KBM-7 (cell line): ENCODE measurements at regions not wholly inside any gene's neighbourhood (a gene's known extent, or its start where the extent isn't known, plus 50 kb on each side); places are given as distances from the start of the nearest gene placed in this dataset.

Source experiments
- DNase-seq: peaks from one replicate; pipeline ENCODE4 v3.0.0-alpha.2; 2015
- in situ Hi-C: fragments of 300-500 bp; cut with MboI; formaldehyde crosslinking; loops from 2 replicates; pipeline ENCODE4 v1.14.3; 2020; ENCODE audit warnings: low sequenced_read_pairs, low pct_unique_long_range_greater_than_20kb, mixed read lengths

DNA sequence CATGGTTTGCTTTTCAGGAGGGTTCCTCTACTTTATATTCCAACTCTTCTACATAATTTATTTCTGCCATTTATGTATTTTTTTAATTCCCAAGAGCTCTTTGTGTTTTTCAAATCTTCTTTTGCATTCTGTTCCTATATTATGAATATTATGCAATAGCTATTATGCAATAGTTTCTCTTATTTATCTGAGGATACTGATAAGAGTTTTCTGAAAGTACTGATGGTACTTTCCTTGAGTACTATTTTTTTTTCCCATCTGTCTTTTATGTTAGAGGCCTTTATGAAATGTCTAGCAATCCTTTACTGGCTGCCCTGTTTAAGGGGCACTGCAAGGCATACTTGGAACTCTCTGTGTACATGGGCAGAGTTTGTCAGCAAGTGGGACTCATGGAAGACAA, 93.4 kb downstream of the SLC41A2 start:
- in situ Hi-C loops, result no loop called here
- DNase-seq, result no peak

DNA sequence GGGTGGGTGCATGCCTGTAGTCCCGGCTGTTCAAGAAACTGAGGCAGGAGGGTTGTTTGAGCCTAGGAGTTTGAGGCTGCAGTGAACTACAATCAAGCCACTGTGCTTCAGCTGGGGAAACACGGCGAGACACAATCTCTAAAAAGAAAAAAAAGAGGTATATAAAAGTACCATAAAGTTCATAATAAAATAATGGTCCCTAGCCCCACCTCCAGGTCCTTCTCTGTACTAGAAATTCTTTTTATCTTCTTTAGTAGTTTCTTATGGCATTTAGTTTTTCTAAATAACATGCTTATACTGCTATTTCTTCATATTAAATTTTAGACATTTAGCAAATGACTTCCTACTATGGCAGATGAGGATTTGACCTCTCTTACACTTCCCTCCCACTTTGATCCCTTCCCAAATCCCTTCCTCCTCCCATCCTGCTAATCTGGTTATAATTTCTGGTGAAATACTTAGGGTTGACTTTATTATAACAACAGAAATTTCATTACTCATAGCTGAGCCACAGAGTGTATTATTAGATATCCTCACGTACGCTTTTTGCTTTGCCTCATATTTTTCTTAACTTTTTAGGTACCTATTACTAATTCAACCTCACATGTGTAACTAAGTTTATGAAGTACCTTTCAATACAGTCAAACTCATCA, 94.7 kb downstream of the SLC41A2 start:
- in situ Hi-C loops, result no loop called here
- DNase-seq, result no peak

DNA sequence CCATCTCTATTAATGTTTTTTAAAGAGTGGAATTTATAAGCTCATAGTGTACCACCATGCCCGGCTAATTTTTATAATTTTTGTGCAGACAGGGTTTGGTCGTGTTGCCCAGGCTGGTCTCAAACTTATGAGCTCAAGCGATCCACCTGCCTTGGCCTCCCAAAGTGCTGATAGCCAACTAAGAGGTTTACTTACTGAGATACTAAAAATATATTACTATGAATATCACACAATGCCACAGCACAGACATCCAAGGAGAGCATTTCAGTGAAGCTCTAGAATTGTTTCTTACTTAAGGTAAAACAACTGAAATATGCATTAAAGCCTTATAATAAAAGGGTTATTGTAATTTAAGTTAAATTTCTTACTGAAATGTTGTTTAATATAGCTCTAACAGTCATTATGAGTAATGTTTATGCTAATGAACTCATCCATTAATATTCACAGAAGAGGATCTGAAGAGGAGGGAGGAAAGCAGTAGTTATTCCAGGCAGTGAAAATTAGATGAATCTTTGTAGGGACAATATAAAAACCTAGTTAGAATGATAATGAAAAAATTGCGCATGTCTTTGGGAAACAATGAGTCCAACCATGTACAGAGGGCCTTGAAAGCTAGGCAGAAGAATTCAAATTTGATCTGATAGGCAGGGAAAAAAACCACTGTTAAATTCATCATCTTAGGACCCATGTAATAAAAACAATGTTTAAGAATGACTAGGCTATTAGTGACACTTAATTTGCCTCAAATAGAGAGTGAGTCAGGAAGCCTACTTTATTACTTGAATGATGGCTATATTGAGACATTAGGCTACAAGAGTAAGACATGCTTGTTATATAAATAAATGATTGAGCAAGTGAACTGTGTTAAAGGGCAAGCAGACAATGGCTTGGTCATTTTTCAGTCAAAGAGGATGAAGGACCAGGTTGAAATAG, 99.2 kb downstream of the SLC41A2 start:
- DNase-seq, result no peak
- in situ Hi-C loops, result no loop called here

DNA sequence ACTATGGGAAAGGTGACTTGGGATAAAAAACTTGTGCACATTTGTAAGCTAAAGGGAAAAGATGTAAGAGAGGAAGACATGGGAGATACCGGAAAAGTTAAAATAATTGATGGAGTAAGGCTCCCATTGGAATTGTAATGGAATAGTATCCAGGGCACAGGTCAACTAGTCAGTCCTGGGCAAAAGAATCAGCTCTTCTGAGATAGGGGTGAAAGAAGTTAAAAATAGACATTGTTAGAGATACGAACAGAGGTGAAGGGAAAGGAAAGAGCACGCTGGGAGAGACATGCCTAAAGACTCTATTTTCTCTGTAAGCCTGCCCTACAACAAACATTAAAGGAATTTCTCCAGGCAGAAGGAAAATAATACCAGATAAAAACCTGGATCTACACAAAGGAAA, 101.6 kb downstream of the SLC41A2 start:
- in situ Hi-C loops, result no loop called here
- DNase-seq, result no peak

DNA sequence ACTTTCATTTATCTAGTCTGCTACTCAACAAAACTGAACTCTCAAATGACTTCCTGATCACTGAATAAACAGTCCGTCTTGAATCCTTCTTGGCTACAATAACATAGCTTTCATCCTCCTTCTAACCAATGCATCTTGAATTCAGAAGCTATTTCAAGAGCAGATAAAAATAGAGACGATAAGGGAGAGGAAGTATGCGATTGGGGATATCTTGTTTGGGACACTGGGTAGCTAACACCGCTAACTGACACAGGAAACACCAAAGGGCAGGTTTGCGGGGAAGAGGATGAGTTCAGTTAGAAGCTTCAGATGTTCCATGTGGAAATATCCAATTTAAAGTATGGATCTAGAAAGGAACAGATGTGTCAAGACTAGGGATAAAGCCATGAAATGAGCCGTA, 102.5 kb downstream of the SLC41A2 start:
- in situ Hi-C loops, result no loop called here
- peak; percentile 30 for DNase-seq

DNA sequence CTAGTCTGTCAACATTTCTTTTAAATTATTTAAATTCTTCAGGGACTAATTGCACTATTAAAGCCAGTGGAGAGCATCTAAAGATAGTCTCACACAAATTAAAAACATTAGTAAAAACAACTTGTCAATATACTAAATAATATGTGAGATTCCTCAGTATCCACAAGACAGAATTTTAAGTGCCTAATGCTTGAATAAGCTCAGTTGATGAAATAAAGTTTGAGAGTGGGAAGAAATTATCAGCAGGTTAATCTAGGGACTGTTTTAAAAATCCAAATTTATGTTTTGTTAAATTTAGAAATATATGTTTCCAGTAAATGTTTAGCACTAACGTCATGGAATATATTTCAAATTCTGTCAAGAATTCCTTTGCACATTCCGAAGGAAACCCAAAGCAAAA, 105.2 kb downstream of the SLC41A2 start:
- in situ Hi-C loops, result no loop called here
- DNase-seq, result no peak

DNA sequence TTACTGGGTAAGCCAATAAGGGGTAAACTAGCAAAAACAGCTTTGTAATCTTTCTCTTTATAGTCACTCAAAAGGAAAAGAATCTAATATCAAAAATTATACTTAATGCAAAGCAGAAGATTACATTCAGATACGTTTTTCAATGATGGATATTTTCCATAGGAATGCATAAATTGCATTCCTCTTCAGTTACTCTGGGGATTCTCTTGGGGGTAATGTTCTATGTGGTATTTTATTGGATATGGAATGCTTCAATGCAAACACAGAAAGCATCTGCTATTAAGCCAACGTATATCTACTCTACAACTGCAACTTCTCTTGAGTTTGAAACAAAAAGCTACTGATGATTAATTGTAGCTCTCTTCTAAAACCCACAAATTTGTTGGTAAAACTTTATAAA, 106.0 kb downstream of the SLC41A2 start:
- no peak for DNase-seq
- in situ Hi-C loops, result no loop called here

DNA sequence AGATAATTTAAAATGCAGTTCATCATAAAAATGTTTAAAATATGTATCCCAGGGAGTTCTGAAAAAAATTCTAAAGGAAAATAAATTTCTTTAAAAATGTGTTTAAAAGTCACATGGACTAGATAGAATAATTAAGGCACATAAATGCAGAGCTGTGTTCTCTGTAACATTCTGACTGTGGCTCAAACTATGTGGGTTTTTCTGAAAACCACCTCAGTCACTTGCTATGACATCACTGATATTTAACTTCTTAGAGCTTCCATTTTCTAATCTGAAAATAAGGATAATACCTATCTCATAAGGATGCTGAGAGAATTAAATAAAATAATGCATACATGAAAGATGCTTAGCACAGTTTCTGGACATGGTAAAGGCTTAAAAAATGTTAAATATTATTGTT, 107.3 kb downstream of the SLC41A2 start:
- DNase-seq, result no peak
- in situ Hi-C loops, result no loop called here

DNA sequence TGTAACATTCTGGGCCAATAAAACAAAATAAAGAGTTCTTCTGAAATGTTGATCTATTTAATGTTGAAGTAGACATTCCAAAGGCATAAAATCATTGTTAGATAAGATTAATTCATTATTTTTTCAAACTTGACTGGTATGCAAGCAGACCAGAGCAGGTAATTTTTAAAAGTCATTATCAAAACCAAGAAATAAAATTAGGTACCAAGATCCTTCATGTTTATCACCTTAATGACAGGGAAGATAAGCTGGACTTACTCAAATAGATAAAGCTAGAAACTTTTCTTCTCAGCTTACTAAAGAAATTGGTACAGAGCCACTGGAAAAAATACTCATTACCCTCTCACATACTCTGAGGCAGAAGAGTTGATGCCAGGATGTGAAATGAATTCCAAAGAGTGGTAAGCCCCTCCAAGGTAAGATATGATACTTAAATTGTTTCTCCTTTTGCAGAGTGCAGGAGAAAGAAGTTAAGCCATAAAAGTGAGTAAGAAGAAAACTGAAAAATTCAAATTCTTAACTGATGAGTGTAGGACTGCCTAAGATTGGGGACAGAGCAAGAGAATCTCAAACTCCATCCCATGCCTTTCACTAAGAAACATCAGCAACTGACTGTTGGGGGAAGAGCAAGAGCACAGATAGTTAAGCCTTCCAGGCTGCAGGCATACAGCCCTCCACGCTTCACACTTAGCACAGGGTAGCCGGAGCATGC, 111.9 kb downstream of the SLC41A2 start:
- in situ Hi-C loops, result no loop called here
- no peak for DNase-seq

DNA sequence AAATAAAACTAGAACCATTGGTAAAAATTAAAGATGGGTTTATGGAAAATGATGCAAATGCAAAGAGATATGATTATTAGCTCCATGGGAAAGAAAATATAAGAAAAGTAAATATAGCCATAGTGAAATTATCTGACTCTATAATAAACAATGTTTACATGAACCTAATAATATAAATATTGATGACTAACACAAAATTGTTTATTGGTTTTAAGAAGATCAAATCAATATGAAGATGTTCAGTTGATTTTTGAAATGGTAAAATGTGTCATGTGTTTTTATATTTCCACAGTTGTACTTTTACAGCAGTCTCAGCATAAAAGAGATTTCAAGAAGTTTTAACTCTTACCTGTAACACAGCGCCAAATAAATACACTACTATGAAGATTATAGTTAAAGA, 114.0 kb downstream of the SLC41A2 start:
- no peak for DNase-seq
- in situ Hi-C loops, result no loop called here

DNA sequence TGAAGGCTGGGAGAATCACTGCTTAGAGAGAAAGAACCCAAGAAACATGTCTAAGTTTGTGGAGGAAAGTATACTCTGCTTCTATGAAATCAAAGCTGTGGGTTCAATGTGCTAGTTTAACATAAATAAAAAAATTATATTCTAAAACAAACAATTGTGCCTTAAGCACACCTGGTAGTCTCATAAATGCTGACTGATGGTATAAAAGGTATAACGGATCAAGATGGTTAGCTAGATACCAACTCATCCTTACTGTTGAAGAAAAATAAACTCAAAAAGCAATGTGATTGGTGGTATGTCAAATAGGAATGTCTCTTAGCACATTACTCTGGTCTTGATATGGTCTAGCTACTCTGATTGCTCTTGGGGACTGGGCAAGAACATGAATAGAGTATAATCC, 117.8 kb downstream of the SLC41A2 start:
- no peak for DNase-seq
- in situ Hi-C loops, result no loop called here

DNA sequence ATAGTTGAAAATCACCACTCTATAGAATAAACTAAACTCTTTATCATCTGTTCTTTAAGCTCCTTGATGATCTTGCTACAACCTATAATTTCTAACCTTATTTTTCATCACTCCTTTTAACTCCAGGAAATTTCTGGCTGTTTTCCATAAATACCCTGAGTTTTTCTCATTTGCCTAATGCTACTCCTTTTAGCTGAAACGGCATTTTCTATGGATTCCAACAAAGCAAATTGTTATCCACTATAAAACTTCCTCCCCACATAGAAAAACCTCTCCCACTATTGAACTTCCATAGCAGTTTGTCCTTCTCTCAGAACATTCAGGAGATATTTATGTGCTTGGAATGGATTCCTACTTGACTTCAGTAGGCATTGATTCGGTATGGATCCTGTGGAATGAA, 122.8 kb downstream of the SLC41A2 start:
- in situ Hi-C loops, result no loop called here
- DNase-seq, result no peak

DNA sequence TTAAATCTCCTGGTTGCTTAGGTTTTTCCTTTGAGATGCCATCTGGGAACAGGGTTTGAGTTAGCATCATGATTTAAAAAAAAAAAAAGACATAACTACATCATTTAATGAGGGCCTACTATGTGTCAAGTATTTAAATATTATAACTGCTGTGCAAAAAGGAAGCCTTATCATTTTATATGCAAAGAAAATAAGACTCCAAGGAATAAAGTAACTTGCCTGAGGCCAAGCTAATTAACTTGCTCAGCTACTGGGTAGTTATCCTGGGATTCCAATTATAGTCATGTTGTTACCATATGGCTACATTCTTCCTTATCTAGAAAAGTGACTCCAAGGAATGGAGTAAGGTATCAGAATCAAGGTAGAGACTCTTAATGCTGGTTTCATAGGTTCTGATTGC, 123.5 kb downstream of the SLC41A2 start:
- in situ Hi-C loops, result no loop called here
- no peak for DNase-seq

DNA sequence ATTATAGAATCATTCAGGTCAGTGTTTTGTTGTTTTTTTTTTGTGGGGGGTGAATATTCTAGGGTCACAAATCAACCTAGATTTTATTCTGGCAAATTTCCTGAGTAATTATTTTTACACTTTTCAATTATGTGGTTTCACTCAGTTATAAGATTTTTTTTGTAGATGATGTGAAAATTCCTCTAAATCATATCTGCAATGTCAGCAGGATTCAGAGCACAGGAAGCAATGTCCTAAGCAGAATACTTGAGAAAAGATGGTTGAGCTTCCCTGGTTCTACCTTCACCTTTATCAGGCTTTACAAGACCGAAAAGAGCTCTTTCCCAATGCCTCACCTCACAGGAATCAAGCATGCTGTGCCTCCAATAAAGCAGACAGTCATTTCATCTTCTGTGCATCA, 124.3 kb downstream of the SLC41A2 start:
- in situ Hi-C loops, result no loop called here
- DNase-seq, result no peak

DNA sequence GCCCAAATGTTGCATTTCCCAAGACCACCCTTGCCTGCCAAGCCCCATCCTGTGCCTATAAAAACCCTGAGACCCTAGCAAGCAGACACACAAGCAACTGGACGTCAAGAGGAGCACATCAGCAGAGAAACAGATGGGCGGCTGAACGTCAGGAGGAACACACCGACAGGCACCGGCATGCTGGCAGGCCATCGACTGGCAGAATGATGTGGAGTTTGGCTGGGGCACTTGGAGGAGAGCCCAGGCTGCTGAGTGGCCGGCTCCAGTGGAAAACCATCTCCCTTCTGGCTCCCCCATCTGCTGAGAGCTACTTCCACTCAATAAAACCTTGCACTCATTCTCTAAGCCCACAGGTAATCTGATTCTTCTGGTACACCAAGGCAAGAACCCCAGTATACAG, 130.1 kb downstream of the SLC41A2 start:
- in situ Hi-C loops, result no loop called here
- no peak for DNase-seq

DNA sequence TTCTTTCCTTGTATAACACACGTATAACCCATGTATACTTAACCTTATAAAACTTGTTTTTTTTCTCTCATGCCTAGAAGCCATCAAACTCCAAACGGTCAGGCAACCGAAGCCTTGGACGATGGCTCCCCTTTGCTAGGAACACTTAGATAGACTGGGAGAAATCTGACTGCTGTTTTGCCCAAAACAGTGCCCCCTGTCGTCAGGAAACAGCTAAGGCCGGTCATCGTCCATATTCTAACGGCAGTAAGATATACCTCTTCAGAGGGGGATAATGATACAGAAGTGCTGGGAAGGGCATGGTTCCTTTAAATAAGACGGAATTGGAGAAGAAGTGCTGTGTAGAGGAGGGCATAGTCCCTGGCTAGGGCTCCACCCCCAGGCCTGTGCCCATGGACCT, 130.5 kb downstream of the SLC41A2 start:
- in situ Hi-C loops, result no loop called here

DNA sequence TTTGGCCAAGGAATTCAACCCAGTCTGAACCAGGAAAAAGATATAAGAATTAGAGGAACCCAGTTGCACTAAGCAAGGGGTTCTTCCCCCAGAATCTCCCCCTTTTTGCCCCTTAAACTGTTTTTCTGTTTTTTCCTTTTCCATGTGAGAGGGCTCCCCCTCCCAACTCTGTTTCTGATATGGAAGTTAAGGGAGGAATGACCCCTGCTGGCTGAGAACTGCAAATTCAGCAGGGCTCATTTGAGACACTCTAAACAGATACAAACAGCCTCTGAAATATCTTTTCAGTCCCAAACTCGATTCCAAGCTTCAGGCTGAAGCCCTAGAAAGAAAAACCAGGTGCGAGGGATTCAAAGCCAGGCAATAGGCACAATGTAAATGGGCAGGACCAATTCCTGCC, 132.7 kb downstream of the SLC41A2 start:
- peak; percentile 35 for DNase-seq
- in situ Hi-C loops, result no loop called here

More for the DNA sequence above, 130.5 kb downstream of the SLC41A2 start:
- DNase-seq, result no peak

DNA sequence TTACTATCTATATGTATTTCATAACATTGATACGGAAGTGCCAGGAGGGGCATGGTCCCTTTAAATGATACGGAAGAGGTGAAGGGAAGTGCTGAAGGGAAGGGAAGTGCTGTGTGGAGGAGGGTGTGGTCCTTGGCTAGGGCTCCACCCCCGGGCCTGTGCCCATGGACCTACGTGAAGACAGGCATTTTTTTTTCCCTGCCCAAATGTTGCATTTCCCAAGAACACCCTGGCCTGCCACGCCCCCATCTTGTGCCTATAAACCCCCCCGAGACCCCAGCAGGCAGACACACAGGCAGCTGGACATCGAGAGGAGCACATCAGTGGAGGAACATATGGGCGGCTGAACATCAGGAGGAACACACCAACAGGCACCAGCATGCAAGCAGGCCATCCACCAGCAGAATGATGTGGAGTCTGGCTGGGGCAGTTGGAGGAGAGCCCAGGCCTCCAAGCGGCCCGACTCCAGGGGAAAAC, 134.1 kb downstream of the SLC41A2 start:
- in situ Hi-C loops, result no loop called here
- DNase-seq, result peak; percentile 9

DNA sequence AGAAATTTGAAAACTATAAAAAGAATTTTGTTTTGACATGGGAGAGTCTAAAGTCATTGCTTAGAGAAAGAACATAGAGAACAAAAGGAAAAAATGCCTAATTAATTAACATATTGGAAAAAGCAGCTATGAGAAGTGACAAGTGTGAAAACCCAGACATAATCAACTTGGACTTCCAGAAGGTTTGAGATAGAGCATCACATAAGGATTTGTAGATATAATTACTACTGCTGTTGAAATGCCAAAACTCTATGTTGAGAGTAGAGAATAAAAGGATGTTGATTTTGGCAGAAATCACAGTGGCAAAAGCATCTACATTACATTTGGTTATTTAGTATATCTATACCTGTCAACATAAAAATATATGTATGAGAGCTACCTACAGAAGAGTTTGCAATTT, 135.1 kb downstream of the SLC41A2 start:
- no peak for DNase-seq
- in situ Hi-C loops, result no loop called here
